ENCODE measurements at regions not wholly inside any gene's neighbourhood (a gene's known extent, or its start where the extent isn't known, plus 50 kb on each side); places are given as distances from the start of the nearest gene placed in this dataset.

DNA sequence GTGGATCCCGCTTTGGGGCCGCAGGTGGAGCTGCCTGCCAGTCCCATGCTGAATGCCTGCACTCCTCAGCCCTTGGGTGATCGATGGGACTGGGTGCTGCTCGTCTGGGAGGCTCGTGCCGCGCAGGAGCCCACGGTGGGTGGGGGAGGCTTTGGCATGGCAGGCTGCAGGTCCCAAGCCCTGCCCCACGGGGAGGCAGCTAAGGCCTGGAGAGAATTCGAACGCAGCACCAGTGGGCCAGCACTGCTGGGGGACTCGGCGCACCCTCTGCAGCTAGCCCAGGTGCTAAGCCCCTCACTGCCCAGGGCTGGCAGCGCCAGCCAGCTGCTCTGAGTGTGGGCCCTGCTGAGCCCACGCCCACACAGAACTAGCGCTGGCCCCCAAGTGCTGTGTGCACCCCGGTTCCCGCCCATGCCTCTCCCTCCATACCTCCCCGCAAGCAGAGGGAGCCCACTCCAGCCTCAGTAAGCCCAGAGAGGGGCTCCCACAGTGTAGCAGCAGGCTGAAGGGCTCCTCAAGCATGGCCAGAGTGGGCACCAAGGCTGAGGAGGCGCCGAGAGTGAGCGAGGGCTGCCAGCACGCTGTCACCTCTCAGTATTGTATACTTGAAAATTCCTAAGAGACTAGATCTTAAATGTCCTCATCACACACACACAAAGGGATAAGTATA, 1654.2 kb upstream of the SLC39A10 start:
- Histone ChIP-seq H3K36me3 (no peaks in the 10 kb centered on the region), H3K27me3 (no peaks in the 10 kb centered on the region), H3K27ac (no peak overlapping the region), H3K4me3 (no peak overlapping the region), H3K9me3 (no peaks in the 10 kb centered on the region), H3K4me1 (no peaks in the 10 kb centered on the region)
- FAIRE-seq (no peak), DNase-seq (peak in 2 of 6 donors; percentile 13 to 41), ATAC-seq (no peak)
- intact Hi-C loops (cut with DNase I): no loop called here
- TF ChIP-seq, protein P1, sequence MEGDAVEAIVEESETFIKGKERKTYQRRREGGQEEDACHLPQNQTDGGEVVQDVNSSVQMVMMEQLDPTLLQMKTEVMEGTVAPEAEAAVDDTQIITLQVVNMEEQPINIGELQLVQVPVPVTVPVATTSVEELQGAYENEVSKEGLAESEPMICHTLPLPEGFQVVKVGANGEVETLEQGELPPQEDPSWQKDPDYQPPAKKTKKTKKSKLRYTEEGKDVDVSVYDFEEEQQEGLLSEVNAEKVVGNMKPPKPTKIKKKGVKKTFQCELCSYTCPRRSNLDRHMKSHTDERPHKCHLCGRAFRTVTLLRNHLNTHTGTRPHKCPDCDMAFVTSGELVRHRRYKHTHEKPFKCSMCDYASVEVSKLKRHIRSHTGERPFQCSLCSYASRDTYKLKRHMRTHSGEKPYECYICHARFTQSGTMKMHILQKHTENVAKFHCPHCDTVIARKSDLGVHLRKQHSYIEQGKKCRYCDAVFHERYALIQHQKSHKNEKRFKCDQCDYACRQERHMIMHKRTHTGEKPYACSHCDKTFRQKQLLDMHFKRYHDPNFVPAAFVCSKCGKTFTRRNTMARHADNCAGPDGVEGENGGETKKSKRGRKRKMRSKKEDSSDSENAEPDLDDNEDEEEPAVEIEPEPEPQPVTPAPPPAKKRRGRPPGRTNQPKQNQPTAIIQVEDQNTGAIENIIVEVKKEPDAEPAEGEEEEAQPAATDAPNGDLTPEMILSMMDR (IDR thresholded peaks at IDR 0.05): no peak
- 67 to 77% methylated on average over 23 of the region's 23 CpGs for WGBS, 2 donors

DNA sequence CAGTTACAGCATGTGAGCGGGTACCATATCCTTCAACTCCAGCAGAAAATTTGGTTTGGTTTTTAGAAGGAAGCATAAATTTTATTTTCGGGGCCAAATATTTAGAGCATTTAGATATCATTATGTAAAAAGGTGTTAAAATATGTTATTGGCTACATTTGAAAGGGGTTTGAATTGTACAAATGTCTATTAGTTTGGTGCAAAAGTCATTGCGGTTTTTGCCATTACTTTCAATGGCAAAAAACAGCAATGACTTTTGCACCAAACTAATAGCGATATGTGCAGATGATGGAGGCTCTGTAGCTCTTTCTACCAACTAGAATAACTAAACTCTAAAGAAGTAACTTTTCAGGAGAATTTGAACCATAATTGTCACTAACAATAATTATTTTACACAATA, 1666.2 kb upstream of the SLC39A10 start:
- TF ChIP-seq, protein P1 (IDR thresholded peaks at IDR 0.05): no peak
- no peak overlapping the region for H3K4me3 ChIP-seq
- no peaks in the 10 kb centered on the region for H3K27me3 ChIP-seq
- no peaks in the 10 kb centered on the region for H3K9me3 ChIP-seq
- 55 to 56% methylated on average over 4 of the region's 4 CpGs for WGBS, 2 donors
- ATAC-seq: no peak
- H3K4me1 ChIP-seq: no peaks in the 10 kb centered on the region
- no peak overlapping the region for H3K27ac ChIP-seq
- no peak for FAIRE-seq
- DNase-seq: no peak
- H3K36me3 ChIP-seq: no peaks in the 10 kb centered on the region
- intact Hi-C loops (cut with DNase I): no loop called here

DNA sequence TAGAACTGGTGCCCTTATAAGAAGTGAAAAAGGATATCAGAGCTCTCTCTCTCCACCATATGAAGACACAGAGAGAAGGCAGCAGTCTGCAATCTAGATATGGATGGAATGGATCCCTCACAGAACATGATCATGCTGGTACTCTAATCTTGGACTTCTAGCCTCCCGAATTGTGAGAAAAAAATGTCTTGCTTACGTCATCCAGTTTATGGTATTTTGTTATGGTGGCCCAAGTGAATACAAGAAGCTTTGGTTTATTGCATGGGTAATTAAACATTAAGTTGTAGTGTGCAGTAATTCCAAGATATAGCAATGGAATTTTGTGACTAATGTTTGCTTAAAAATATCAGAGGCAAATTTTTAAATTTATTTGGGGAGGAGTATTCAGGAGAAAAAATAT, 1667.4 kb upstream of the SLC39A10 start:
- H3K36me3 ChIP-seq: no peaks in the 10 kb centered on the region
- intact Hi-C loops (cut with DNase I): no loop called here
- no peaks in the 10 kb centered on the region for H3K9me3 ChIP-seq
- no peaks in the 10 kb centered on the region for H3K4me1 ChIP-seq
- no peak for FAIRE-seq
- 51 to 59% methylated on average over 2 of the region's 2 CpGs for WGBS, 2 donors
- H3K27me3 ChIP-seq: no peaks in the 10 kb centered on the region
- H3K4me3 ChIP-seq: no peak overlapping the region
- no peak for DNase-seq
- no peak overlapping the region for H3K27ac ChIP-seq
- TF ChIP-seq, protein P1 (IDR thresholded peaks at IDR 0.05): no peak
- no peak for ATAC-seq

DNA sequence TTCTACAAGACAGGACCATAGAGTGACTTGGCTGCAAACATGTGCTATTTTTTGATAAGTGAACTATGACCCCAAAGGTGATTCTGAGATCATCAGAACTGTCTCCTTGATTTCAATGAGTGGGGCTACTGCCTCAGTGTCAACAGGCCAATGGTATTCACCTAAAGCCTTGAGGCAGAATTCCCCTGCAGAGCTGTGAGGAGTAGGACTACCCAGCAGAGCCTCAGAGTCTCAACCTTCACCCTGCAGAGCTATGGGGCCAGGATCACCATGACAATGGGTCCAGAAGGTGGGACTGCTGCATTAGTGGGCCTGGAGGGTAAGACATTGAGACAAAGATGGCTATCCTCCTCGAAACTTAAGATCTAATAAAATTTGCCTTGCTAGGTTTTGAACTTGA, 1668.2 kb upstream of the SLC39A10 start:
- H3K9me3 ChIP-seq: no peaks in the 10 kb centered on the region
- FAIRE-seq (no peak), ATAC-seq (no peak), DNase-seq (no peak)
- no peak overlapping the region for H3K4me3 ChIP-seq
- intact Hi-C loops (cut with DNase I): no loop called here
- 15 to 22% methylated on average over 1 of the region's 1 CpG for WGBS, 2 donors
- TF ChIP-seq, protein P1 (IDR thresholded peaks at IDR 0.05): no peak
- H3K4me1 ChIP-seq: no peaks in the 10 kb centered on the region
- H3K36me3 ChIP-seq: no peaks in the 10 kb centered on the region
- no peaks in the 10 kb centered on the region for H3K27me3 ChIP-seq
- no peak overlapping the region for H3K27ac ChIP-seq

DNA sequence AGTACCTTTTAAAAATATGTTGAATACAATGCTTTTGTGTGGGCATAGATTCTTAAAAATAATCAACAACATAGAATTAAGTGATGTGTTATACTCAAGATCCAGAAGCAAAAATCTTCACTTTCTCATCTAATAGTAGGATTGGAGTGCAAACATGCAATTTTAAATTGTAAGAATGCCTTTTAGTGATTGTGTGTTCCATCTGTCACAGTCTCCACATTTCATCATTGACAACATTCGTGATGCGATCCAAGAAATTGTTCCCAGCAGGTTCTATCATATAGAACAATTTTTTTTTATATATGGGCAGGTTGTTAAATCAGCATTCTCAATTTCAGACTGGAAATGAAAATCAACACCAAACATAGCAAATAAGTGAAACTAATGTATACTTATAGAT, 1671.8 kb upstream of the SLC39A10 start:
- Histone ChIP-seq H3K36me3 (no peaks in the 10 kb centered on the region), H3K27me3 (no peaks in the 10 kb centered on the region), H3K4me3 (no peak overlapping the region), H3K4me1 (no peaks in the 10 kb centered on the region), H3K27ac (no peak overlapping the region), H3K9me3 (no peaks in the 10 kb centered on the region)
- no peak for FAIRE-seq
- intact Hi-C loops (cut with DNase I): no loop called here
- ATAC-seq: no peak
- DNase-seq: no peak
- TF ChIP-seq, protein P1 (IDR thresholded peaks at IDR 0.05): no peak
- WGBS, 2 donors: 60 to 74% methylated on average over 2 of the region's 2 CpGs
